ENCODE measurements at regions not wholly inside any gene's neighbourhood (a gene's known extent, or its start where the extent isn't known, plus 50 kb on each side); places are given as distances from the start of the nearest gene placed in this dataset.

DNA sequence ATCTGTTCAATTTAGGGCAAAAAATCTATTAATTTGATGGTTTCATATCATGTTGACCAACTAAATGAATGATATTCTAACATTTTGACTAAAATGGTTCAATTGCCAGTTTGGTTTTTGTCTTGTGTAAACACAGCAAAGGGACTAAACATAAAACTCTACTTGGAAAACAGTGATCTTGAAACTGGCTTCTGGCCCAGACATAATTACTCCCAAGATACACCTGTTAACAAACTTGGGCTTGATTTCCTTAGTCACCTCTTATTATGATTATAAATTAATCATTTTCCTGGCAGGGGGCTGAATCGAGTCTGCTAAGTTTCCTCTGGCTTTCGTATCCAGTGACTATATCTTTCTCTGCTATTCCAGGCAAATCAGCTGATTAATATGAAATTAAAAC is 78.0 kb upstream of the OXGR1 start:
- Histone ChIP-seq H3K9me3 (ENCODE audit: insufficient read depth in 2 of 2, low read depth in 1 of 2, low read length in 1 of 2) (no peaks in the 10 kb centered on the region; a peak in 1 of 4 replicates), H4K8ac (ENCODE audit: extremely low read depth, insufficient read depth, low read length) (no peak overlapping the region), H3K23me2 (ENCODE audit: low read depth, low read length) (no peaks in the 10 kb centered on the region; the same call in 1 of the 2 replicates), H2BK12ac (ENCODE audit: low read depth, low read length) (no peak overlapping the region), H4K20me1 (replicated peaks in 1 of 2; ENCODE audit: control insufficient read depth in 1 of 2, insufficient read depth in 2 of 2, low read length in 2 of 2) (no peaks in the 10 kb centered on the region), H3K4me2 (ENCODE audit: insufficient read depth in 1 of 2, low read depth in 2 of 2, low read length in 2 of 2) (no peak overlapping the region), H2AK5ac (ENCODE audit: low read depth, low read length) (no peak overlapping the region), H3K4ac (replicated peaks; ENCODE audit: insufficient read length, low read depth, low read length) (no peak overlapping the region), H2BK15ac (ENCODE audit: low read length) (no peak overlapping the region), H2BK5ac (ENCODE audit: low read depth, low read length) (no peak overlapping the region), H3K14ac (ENCODE audit: insufficient read length) (no peak overlapping the region), H3K23ac (ENCODE audit: insufficient read length) (no peak overlapping the region), H2AFZ (ENCODE audit: low read length) (no peak overlapping the region), H3K9ac (replicated peaks in 1 of 4; ENCODE audit: extremely low read depth in 1 of 4, low read depth in 3 of 4, low read length in 3 of 4) (no peak overlapping the region), H2BK120ac (replicated peaks; ENCODE audit: low read depth, low read length) (no peak overlapping the region), H4K5ac (ENCODE audit: insufficient read length, low read depth, low read length) (no peak overlapping the region), H3K4me1 (replicated peaks in 1 of 4; ENCODE audit: control insufficient read depth in 3 of 4, insufficient read depth in 4 of 4, low read length in 3 of 4) (peaks cover 0 to 7% (median 5%) of the 10 kb centered on the region in 4 experiments; a peak in 4 of 7 replicates), H4K91ac (replicated peaks; ENCODE audit: insufficient read length, low read length) (no peak overlapping the region), H3K27ac (ENCODE audit: low read depth, low read length) (no peak overlapping the region), H3K79me1 (ENCODE audit: low read depth, low read length) (no peaks in the 10 kb centered on the region), H3K56ac (replicated peaks; ENCODE audit: insufficient read length, low read depth, low read length) (no peak overlapping the region), H3K27me3 (replicated peaks in 1 of 4; ENCODE audit: control insufficient read depth in 3 of 4, extremely low read depth in 1 of 4, insufficient read depth in 3 of 4, low read length in 3 of 4) (no peaks in the 10 kb centered on the region), H2BK20ac (ENCODE audit: low read length) (no peak overlapping the region), H3K79me2 (ENCODE audit: control insufficient read depth in 1 of 2, insufficient read depth in 2 of 2, low read length in 2 of 2) (no peaks in the 10 kb centered on the region), H3K4me3 (ENCODE audit: extremely low read depth in 1 of 4, insufficient read depth in 2 of 4, low read depth in 3 of 4, low read length in 4 of 4) (no peak overlapping the region), H3K18ac (ENCODE audit: extremely low read depth, low read length) (no peak overlapping the region), H3K36me3 (ENCODE audit: control insufficient read depth in 2 of 4, insufficient read depth in 4 of 4, low read length in 3 of 4) (no peaks in the 10 kb centered on the region)
- TF ChIP-seq PHF8 (conservative IDR thresholded peaks at IDR 0.05; ENCODE audit: low read depth, low read length) (no peak), CEBPB (IDR thresholded peaks at IDR 0.05; ENCODE audit: low read depth, low read length) (no peak)
- 81% methylated on average over 2 of the region's 2 CpGs; no CpG with 5 or more reads in 1 of the 2 experiments for WGBS, 2 experiments (ENCODE audit: extremely low coverage in 1 of 2, insufficient coverage in 1 of 2, insufficient read length in 1 of 2, insufficient replicate concordance in 2 of 2, low coverage in 1 of 2, low lambda C conversion rate in 2 of 2, missing lambda C conversion rate in 1 of 2)
- DNase-seq (ENCODE audit: low read depth in 1 of 2, low spot score in 2 of 2) (no peak), FAIRE-seq (no peak)
- ChIA-PET POLR2A (ENCODE audit: partially characterized antibody) (no interaction called here), CTCF (ENCODE audit: partially characterized antibody) (interaction anchor here (0.6 to 1.3 kb wide), 2 partner anchors 10 to 21 kb away, joined by 3 read pairs; no protein-coding TSS in a partner anchor)
